ENCODE measurements at regions not wholly inside any gene's neighbourhood (a gene's known extent, or its start where the extent isn't known, plus 50 kb on each side); places are given as distances from the start of the nearest gene placed in this dataset.

DNA sequence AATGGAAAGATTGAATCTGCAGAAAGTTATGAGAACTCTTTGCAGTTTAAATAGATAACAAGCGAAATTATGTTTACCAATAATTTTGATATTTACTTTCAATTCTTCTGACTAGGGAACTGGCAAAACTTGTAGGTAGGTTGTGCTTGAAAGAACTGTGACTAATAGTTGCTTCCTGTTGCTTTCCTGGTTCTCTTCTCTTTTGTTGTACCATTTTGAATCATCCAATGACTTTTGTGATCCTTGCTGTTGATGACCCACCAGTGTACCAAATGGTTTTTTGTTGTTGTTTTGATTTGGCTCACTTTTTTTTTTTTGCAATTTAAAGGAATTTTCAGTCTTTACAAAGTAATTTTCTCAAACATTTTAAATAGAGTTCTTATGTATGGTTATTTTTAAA is 64.9 kb upstream of the DCBLD2 start:
- TF ChIP-seq, protein P1, sequence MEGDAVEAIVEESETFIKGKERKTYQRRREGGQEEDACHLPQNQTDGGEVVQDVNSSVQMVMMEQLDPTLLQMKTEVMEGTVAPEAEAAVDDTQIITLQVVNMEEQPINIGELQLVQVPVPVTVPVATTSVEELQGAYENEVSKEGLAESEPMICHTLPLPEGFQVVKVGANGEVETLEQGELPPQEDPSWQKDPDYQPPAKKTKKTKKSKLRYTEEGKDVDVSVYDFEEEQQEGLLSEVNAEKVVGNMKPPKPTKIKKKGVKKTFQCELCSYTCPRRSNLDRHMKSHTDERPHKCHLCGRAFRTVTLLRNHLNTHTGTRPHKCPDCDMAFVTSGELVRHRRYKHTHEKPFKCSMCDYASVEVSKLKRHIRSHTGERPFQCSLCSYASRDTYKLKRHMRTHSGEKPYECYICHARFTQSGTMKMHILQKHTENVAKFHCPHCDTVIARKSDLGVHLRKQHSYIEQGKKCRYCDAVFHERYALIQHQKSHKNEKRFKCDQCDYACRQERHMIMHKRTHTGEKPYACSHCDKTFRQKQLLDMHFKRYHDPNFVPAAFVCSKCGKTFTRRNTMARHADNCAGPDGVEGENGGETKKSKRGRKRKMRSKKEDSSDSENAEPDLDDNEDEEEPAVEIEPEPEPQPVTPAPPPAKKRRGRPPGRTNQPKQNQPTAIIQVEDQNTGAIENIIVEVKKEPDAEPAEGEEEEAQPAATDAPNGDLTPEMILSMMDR (conservative IDR thresholded peaks at IDR 0.05; ENCODE audit: low read length) = no peak
- no peak for TF ChIP-seq EZH2phosphoT487 (IDR thresholded peaks at IDR 0.05; ENCODE audit: borderline replicate concordance)
